Superior temporal gyrus (tissue), 1 donor: ENCODE measurements at regions not wholly inside any gene's neighbourhood (a gene's known extent, or its start where the extent isn't known, plus 50 kb on each side); places are given as distances from the start of the nearest gene placed in this dataset.
A peak's percentile ranks its signal among the peaks of the same experiment; 100 is the strongest.
"Not testable (repeated sequence)": the region's sequence is repeated elsewhere in the genome, so short reads cannot be mapped to it uniquely, and the experiment has no call there.

Source experiments
- DNase-seq: peaks from one replicate; pipeline ENCODE4 v3.0.0-alpha.2; 2016; ENCODE audit errors: extremely low spot score

- no peak for DNase-seq
Observed at GRCh38 chr1:80214888-80215540, 1208.5 kb upstream of the ADGRL4 start.

GRCh38 chr1:80212948-80213347 is 1206.4 kb upstream of the ADGRL4 start:
- DNase-seq = no peak

GRCh38 chr1:80211691-80212380 is 1205.3 kb upstream of the ADGRL4 start:
- DNase-seq = no peak

- no peak for DNase-seq
Observed at GRCh38 chr1:80202118-80202517, 1195.6 kb upstream of the ADGRL4 start.

GRCh38 chr1:80194221-80194620 is 1187.7 kb upstream of the ADGRL4 start:
- DNase-seq = no peak

- no peak for DNase-seq
Observed at GRCh38 chr1:80181418-80181817, 1174.9 kb upstream of the ADGRL4 start.

- DNase-seq = no peak
Observed at GRCh38 chr1:80171631-80172030, 1165.1 kb upstream of the ADGRL4 start.

GRCh38 chr1:80170811-80171485 is 1164.4 kb upstream of the ADGRL4 start:
- peak; percentile 60 for DNase-seq

- DNase-seq = no peak
Observed at GRCh38 chr1:80164150-80164549, 1157.6 kb upstream of the ADGRL4 start.

- no peak for DNase-seq
Observed at GRCh38 chr1:80163686-80164085, 1157.2 kb upstream of the ADGRL4 start.

GRCh38 chr1:80158771-80159170 is 1152.2 kb upstream of the ADGRL4 start:
- no peak for DNase-seq

GRCh38 chr1:80158266-80158665 is 1151.7 kb upstream of the ADGRL4 start:
- no peak for DNase-seq

GRCh38 chr1:80155371-80155770 is 1148.8 kb upstream of the ADGRL4 start:
- DNase-seq = no peak

GRCh38 chr1:80154176-80154575 is 1147.6 kb upstream of the ADGRL4 start:
- no peak for DNase-seq

GRCh38 chr1:80153762-80154161 is 1147.2 kb upstream of the ADGRL4 start:
- DNase-seq = no peak

- no peak for DNase-seq
Observed at GRCh38 chr1:80143361-80143760, 1136.8 kb upstream of the ADGRL4 start.

- not testable (repeated sequence) for DNase-seq
Observed at GRCh38 chr1:80137946-80138602, 1131.5 kb upstream of the ADGRL4 start.

- DNase-seq = no peak
Observed at GRCh38 chr1:80113168-80114038, 1106.9 kb upstream of the ADGRL4 start.

GRCh38 chr1:80101159-80101558 is 1094.6 kb upstream of the ADGRL4 start:
- DNase-seq = no peak

GRCh38 chr1:80099713-80100112 is 1093.2 kb upstream of the ADGRL4 start:
- no peak for DNase-seq

GRCh38 chr1:80085067-80085466 is 1078.5 kb upstream of the ADGRL4 start:
- DNase-seq = no peak
